Smooth muscle cell (in vitro differentiated cells): ENCODE measurements at regions not wholly inside any gene's neighbourhood (a gene's known extent, or its start where the extent isn't known, plus 50 kb on each side); places are given as distances from the start of the nearest gene placed in this dataset.

Experiments
- DNase-seq: peaks from one replicate; lab custom pipeline; 2025; ENCODE audit not compliant: unreplicated experiment; lab: John Stamatoyannopoulos, UW
- H2AFZ ChIP-seq: fragments of 200-600 bp; sonication (generic); 2 replicates; pipeline ENCODE4 v1.6.0; 2016; ENCODE audit warnings: antibody characterized with exemption, low read depth, mild to moderate bottlenecking
- H3F3A ChIP-seq: fragments of 200-600 bp; sonication (generic); 2 replicates; pipeline ENCODE4 v1.6.0; 2017; ENCODE audit warnings: antibody characterized with exemption, low read depth
- H3K27ac ChIP-seq: fragments of 200-600 bp; sonication (generic); 2 replicates; pipeline ENCODE4 v1.5.1; 2016; ENCODE audit warnings: low read depth, mild to moderate bottlenecking
- H3K27me3 ChIP-seq: fragments of 200-600 bp; sonication (generic); 2 replicates; pipeline ENCODE4 v1.6.1; 2016; ENCODE audit warnings: low read depth, mild to moderate bottlenecking
- H3K36me3 ChIP-seq: fragments of 200-600 bp; sonication (generic); 2 replicates; pipeline ENCODE4 v1.5.1; 2016; ENCODE audit warnings: low read depth
- H3K4me1 ChIP-seq: fragments of 200-600 bp; sonication (generic); 2 replicates; pipeline ENCODE4 v1.5.1; 2016; ENCODE audit warnings: low read depth
- H3K4me2 ChIP-seq: fragments of 200-600 bp; sonication (generic); 2 replicates; pipeline ENCODE4 v1.6.0; 2016; ENCODE audit warnings: mild to moderate bottlenecking
- H3K4me3 ChIP-seq: fragments of 200-600 bp; sonication (generic); 2 replicates; pipeline ENCODE4 v1.5.1; 2016; ENCODE audit warnings: mild to moderate bottlenecking
- H3K79me2 ChIP-seq: fragments of 200-600 bp; sonication (generic); 2 replicates; pipeline ENCODE4 v1.6.0; 2016; ENCODE audit warnings: low read depth, mild to moderate bottlenecking
- H3K9ac ChIP-seq: fragments of 200-600 bp; sonication (generic); 2 replicates; pipeline ENCODE4 v1.6.0; 2016; ENCODE audit warnings: low read depth
- H3K9me3 ChIP-seq: fragments of 200-600 bp; sonication (generic); replicated peaks from 2 replicates; pipeline ENCODE4 v1.5.1; 2016; ENCODE audit warnings: low read depth
- H4K20me1 ChIP-seq: fragments of 200-600 bp; sonication (generic); 2 replicates; pipeline ENCODE4 v1.6.0; 2016; ENCODE audit warnings: low read depth
- CTCF ChIP-seq: fragments of 200-600 bp; sonication (generic); IDR thresholded peaks from 2 replicates; pipeline ENCODE4 v1.5.1; 2017; ENCODE audit warnings: borderline replicate concordance, mild to moderate bottlenecking, antibody characterized with exemption; ENCODE audit not compliant: insufficient read depth, poor library complexity, severe bottlenecking
- WGBS: methylation state at CpG from one replicate; pipeline ENCODE4 v1.1.7; 2016; ENCODE audit warnings: low lambda C conversion rate; 5-methylcytosine and 5-hydroxymethylcytosine counted together

- Histone ChIP-seq H3K9ac (no peak overlapping the region), H3K27me3 (no peaks in the 10 kb centered on the region), H3F3A (no peaks in the 10 kb centered on the region), H4K20me1 (no peaks in the 10 kb centered on the region), H2AFZ (peak overlapping the region; percentile 63), H3K4me3 (no peak overlapping the region), H3K27ac (no peak overlapping the region), H3K9me3 (no peaks in the 10 kb centered on the region), H3K79me2 (no peaks in the 10 kb centered on the region), H3K4me2 (no peak overlapping the region), H3K4me1 (peaks cover 33% of the 10 kb centered on the region), H3K36me3 (no peaks in the 10 kb centered on the region)
- WGBS: 70% methylated on average over 4 of the region's 4 CpGs
- no peak for DNase-seq
- no peak for TF ChIP-seq CTCF
Measured at GRCh38 chr9:78777747-78778146, 480.8 kb downstream of the PSAT1 start.

- Histone ChIP-seq H3K9me3 (no peaks in the 10 kb centered on the region), H3K9ac (no peak overlapping the region), H3K36me3 (no peaks in the 10 kb centered on the region), H3K79me2 (no peaks in the 10 kb centered on the region), H3K4me3 (no peak overlapping the region), H3K4me1 (peaks cover 33% of the 10 kb centered on the region), H3K27me3 (no peaks in the 10 kb centered on the region), H3K4me2 (no peak overlapping the region), H2AFZ (no peak overlapping the region), H3F3A (no peaks in the 10 kb centered on the region), H4K20me1 (no peaks in the 10 kb centered on the region), H3K27ac (no peak overlapping the region)
- 86% methylated on average over 3 of the region's 3 CpGs for WGBS
- no peak for TF ChIP-seq CTCF
- DNase-seq: no peak
Measured at GRCh38 chr9:78778318-78778717, 481.4 kb downstream of the PSAT1 start.

GRCh38 chr9:78778861-78779374 is 482.0 kb downstream of the PSAT1 start:
- no peaks in the 10 kb centered on the region for H3K9me3 ChIP-seq
- H3K79me2 ChIP-seq: no peaks in the 10 kb centered on the region
- H3K36me3 ChIP-seq: no peaks in the 10 kb centered on the region
- no peak overlapping the region for H3K9ac ChIP-seq
- H2AFZ ChIP-seq: no peak overlapping the region
- no peaks in the 10 kb centered on the region for H4K20me1 ChIP-seq
- H3K4me3 ChIP-seq: no peak overlapping the region
- no peak for DNase-seq
- no peak overlapping the region for H3K4me2 ChIP-seq
- H3F3A ChIP-seq: no peaks in the 10 kb centered on the region
- H3K27me3 ChIP-seq: no peaks in the 10 kb centered on the region
- H3K4me1 ChIP-seq: peaks cover 33% of the 10 kb centered on the region
- no peak for TF ChIP-seq CTCF
- no peak overlapping the region for H3K27ac ChIP-seq
- WGBS: 83% methylated on average over 4 of the region's 4 CpGs

- H3K27ac ChIP-seq: no peak overlapping the region
- H3K36me3 ChIP-seq: no peaks in the 10 kb centered on the region
- 85% methylated on average over 4 of the region's 4 CpGs for WGBS
- no peaks in the 10 kb centered on the region for H4K20me1 ChIP-seq
- H3F3A ChIP-seq: no peaks in the 10 kb centered on the region
- TF ChIP-seq CTCF: no peak
- H3K4me1 ChIP-seq: peaks cover 33% of the 10 kb centered on the region
- H3K4me2 ChIP-seq: no peak overlapping the region
- H3K27me3 ChIP-seq: no peaks in the 10 kb centered on the region
- no peak overlapping the region for H3K4me3 ChIP-seq
- no peaks in the 10 kb centered on the region for H3K79me2 ChIP-seq
- no peak overlapping the region for H2AFZ ChIP-seq
- no peak for DNase-seq
- H3K9me3 ChIP-seq: no peaks in the 10 kb centered on the region
- H3K9ac ChIP-seq: no peak overlapping the region
Measured at GRCh38 chr9:78781681-78782080, 484.8 kb downstream of the PSAT1 start.
